ENCODE measurements at regions not wholly inside any gene's neighbourhood (a gene's known extent, or its start where the extent isn't known, plus 50 kb on each side); places are given as distances from the start of the nearest gene placed in this dataset.

DNA sequence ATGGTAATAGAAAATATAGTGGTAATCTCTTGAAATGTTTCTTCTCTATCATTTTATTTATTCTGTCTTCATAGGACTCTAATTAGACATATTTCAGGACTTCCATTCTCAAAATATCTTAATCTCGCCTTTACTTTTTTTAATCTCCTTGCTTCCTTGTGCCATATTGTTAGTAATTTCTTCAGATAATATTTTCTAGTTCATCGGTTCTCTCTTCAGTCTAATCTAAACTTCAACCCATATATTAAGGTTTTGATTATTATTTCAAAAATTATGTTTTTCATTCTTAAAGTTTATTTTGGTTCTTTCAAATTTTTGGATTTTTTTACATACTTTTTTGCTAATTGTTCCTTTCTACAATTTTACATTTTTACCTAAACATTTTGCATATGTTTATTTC, 237.9 kb upstream of the DGKB start:
- TF ChIP-seq, protein P1, sequence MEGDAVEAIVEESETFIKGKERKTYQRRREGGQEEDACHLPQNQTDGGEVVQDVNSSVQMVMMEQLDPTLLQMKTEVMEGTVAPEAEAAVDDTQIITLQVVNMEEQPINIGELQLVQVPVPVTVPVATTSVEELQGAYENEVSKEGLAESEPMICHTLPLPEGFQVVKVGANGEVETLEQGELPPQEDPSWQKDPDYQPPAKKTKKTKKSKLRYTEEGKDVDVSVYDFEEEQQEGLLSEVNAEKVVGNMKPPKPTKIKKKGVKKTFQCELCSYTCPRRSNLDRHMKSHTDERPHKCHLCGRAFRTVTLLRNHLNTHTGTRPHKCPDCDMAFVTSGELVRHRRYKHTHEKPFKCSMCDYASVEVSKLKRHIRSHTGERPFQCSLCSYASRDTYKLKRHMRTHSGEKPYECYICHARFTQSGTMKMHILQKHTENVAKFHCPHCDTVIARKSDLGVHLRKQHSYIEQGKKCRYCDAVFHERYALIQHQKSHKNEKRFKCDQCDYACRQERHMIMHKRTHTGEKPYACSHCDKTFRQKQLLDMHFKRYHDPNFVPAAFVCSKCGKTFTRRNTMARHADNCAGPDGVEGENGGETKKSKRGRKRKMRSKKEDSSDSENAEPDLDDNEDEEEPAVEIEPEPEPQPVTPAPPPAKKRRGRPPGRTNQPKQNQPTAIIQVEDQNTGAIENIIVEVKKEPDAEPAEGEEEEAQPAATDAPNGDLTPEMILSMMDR (CRISPR knock-in tag; IDR thresholded peaks at IDR 0.05): no peak
- TF ChIP-seq SP140L (CRISPR knock-in tag; IDR thresholded peaks at IDR 0.05; ENCODE audit: borderline replicate concordance): no peak
- TF ChIP-seq JUN (CRISPR knock-in tag; IDR thresholded peaks at IDR 0.05): no peak
- no peak for TF ChIP-seq MYC (CRISPR knock-in tag; IDR thresholded peaks at IDR 0.05; ENCODE audit: borderline replicate concordance)
- TF ChIP-seq TRIM24 (CRISPR knock-in tag; IDR thresholded peaks at IDR 0.05): no peak
- TF ChIP-seq KLF6 (CRISPR knock-in tag; IDR thresholded peaks at IDR 0.05): no peak
- TF ChIP-seq NR3C1 (CRISPR knock-in tag; IDR thresholded peaks at IDR 0.05): no peak
- no peak for TF ChIP-seq RAD21 (CRISPR knock-in tag; IDR thresholded peaks at IDR 0.05)
- TF ChIP-seq, protein P2, sequence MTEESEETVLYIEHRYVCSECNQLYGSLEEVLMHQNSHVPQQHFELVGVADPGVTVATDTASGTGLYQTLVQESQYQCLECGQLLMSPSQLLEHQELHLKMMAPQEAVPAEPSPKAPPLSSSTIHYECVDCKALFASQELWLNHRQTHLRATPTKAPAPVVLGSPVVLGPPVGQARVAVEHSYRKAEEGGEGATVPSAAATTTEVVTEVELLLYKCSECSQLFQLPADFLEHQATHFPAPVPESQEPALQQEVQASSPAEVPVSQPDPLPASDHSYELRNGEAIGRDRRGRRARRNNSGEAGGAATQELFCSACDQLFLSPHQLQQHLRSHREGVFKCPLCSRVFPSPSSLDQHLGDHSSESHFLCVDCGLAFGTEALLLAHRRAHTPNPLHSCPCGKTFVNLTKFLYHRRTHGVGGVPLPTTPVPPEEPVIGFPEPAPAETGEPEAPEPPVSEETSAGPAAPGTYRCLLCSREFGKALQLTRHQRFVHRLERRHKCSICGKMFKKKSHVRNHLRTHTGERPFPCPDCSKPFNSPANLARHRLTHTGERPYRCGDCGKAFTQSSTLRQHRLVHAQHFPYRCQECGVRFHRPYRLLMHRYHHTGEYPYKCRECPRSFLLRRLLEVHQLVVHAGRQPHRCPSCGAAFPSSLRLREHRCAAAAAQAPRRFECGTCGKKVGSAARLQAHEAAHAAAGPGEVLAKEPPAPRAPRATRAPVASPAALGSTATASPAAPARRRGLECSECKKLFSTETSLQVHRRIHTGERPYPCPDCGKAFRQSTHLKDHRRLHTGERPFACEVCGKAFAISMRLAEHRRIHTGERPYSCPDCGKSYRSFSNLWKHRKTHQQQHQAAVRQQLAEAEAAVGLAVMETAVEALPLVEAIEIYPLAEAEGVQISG (CRISPR knock-in tag; IDR thresholded peaks at IDR 0.05): no peak
- no peak for TF ChIP-seq ISX (CRISPR knock-in tag; conservative IDR thresholded peaks at IDR 0.05)
- no peak for TF ChIP-seq NFE2 (CRISPR knock-in tag; IDR thresholded peaks at IDR 0.05)
- TF ChIP-seq ZNF205 (CRISPR knock-in tag; IDR thresholded peaks at IDR 0.05): no peak

Measured in HepG2 (cell line).